ENCODE measurements at regions not wholly inside any gene's neighbourhood (a gene's known extent, or its start where the extent isn't known, plus 50 kb on each side); places are given as distances from the start of the nearest gene placed in this dataset.

- Mint-ChIP-seq H3K4me1 (ENCODE audit: low read depth) (no peaks in the 10 kb centered on the region), H3K27me3 (ENCODE audit: low read depth) (no peaks in the 10 kb centered on the region), H3K4me3 (no peak overlapping the region), H3K27ac (no peak overlapping the region), H3K36me3 (ENCODE audit: low read depth) (no peaks in the 10 kb centered on the region), H3K9me3 (ENCODE audit: insufficient read depth) (no peaks in the 10 kb centered on the region)
- no peak for DNase-seq
- ATAC-seq, result no peak
- ChIA-PET POLR2A (no interaction called here), CTCF (interaction anchor here (0.6 kb wide), 1 partner anchor 34 kb away, joined by 3 read pairs; no protein-coding TSS in a partner anchor)
Measured at GRCh38 chr17:6245301-6246177, 175.4 kb downstream of the WSCD1 start.

- H3K27me3 Mint-ChIP-seq (ENCODE audit: low read depth), result no peaks in the 10 kb centered on the region
- H3K9me3 Mint-ChIP-seq (ENCODE audit: insufficient read depth), result no peaks in the 10 kb centered on the region
- no peak overlapping the region for H3K4me3 Mint-ChIP-seq
- no peaks in the 10 kb centered on the region for H3K36me3 Mint-ChIP-seq (ENCODE audit: low read depth)
- DNase-seq (no peak), ATAC-seq (no peak)
- POLR2A ChIA-PET, result no interaction called here
- CTCF ChIA-PET, result no interaction called here
- H3K27ac Mint-ChIP-seq, result no peak overlapping the region
- H3K4me1 Mint-ChIP-seq (ENCODE audit: low read depth), result no peaks in the 10 kb centered on the region
Measured at GRCh38 chr17:6244796-6245195, 174.6 kb downstream of the WSCD1 start.

GRCh38 chr17:6244253-6244652 lies 174.1 kb downstream of the WSCD1 start:
- ChIA-PET CTCF (no interaction called here), POLR2A (no interaction called here)
- Mint-ChIP-seq H3K4me1 (ENCODE audit: low read depth) (no peaks in the 10 kb centered on the region), H3K4me3 (no peak overlapping the region), H3K9me3 (ENCODE audit: insufficient read depth) (no peaks in the 10 kb centered on the region), H3K36me3 (ENCODE audit: low read depth) (no peaks in the 10 kb centered on the region), H3K27ac (no peak overlapping the region), H3K27me3 (ENCODE audit: low read depth) (no peaks in the 10 kb centered on the region)
- no peak for ATAC-seq
- no peak for DNase-seq

DNA sequence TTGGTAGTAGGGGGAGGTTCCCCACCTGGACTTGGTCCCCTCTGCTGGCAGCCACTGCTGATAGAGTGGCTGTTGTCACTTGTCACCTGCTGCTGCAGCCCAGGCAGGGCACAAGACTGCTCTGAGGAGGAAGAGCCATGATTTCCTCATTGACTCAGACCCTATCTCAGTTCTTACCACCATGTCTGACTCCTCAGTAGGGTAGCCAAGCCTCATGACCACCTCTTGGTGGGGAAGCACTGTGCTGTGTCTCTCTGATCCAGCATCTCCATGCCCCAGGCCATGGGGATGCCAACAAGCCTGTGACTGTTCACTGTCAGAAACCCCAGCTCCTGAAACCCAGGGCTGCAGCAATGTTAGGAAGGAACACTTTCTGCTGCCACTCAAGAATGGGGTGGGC lies 173.0 kb downstream of the WSCD1 start:
- no peak for ATAC-seq
- no peak overlapping the region for H3K27ac Mint-ChIP-seq
- ChIA-PET POLR2A (no interaction called here), CTCF (no interaction called here)
- no peaks in the 10 kb centered on the region for H3K36me3 Mint-ChIP-seq (ENCODE audit: low read depth)
- no peak for DNase-seq
- H3K27me3 Mint-ChIP-seq (ENCODE audit: low read depth), result no peaks in the 10 kb centered on the region
- H3K4me3 Mint-ChIP-seq, result no peak overlapping the region
- no peaks in the 10 kb centered on the region for H3K4me1 Mint-ChIP-seq (ENCODE audit: low read depth)
- H3K9me3 Mint-ChIP-seq (ENCODE audit: insufficient read depth), result no peaks in the 10 kb centered on the region

DNA sequence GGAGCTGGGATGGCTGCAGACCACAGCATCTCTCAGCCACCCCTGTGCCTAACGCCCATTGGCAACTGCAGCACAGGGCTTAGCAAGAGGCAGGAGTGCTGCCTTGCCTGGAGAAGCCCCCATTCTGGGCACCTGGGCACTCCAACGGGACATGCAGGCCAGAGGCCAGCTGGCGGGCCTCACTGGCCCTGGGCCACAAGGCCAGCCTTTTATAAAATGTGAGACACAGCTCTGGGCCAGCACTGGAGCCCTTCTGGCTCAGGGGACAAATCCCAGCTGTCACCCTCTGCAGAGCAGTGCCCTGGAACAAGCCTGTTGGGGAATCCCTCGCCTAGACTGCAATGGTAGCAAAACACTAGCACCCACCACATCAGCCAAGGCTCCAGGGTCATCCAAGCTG lies 171.8 kb downstream of the WSCD1 start:
- no peaks in the 10 kb centered on the region for H3K9me3 Mint-ChIP-seq (ENCODE audit: insufficient read depth)
- H3K36me3 Mint-ChIP-seq (ENCODE audit: low read depth), result no peaks in the 10 kb centered on the region
- H3K27ac Mint-ChIP-seq, result no peak overlapping the region
- CTCF ChIA-PET, result no interaction called here
- POLR2A ChIA-PET, result no interaction called here
- H3K4me1 Mint-ChIP-seq (ENCODE audit: low read depth), result no peaks in the 10 kb centered on the region
- H3K27me3 Mint-ChIP-seq (ENCODE audit: low read depth), result no peaks in the 10 kb centered on the region
- DNase-seq, result no peak
- no peak for ATAC-seq
- H3K4me3 Mint-ChIP-seq, result no peak overlapping the region

DNA sequence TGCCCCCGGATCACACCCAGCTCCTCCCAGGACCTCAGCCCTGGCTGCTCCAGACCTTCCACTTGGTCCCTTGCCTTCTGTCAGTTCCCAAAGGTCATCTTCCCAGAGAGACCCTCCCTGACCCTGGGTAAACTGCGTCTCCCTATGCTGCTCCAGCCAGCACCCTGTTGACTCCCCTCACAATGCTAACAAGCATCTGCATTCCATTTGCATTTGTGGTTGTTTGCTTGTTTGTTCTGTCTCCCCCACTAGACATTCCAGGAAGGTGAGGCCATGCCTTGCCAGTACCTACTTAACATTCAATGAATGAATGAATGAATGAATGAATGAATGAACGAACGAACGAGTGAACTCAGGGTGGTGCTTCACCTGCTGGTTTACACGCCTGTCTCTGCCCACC lies 171.2 kb downstream of the WSCD1 start:
- H3K36me3 Mint-ChIP-seq (ENCODE audit: low read depth), result no peaks in the 10 kb centered on the region
- ChIA-PET CTCF (no interaction called here), POLR2A (interaction anchor here (1.4 kb wide), 1 partner anchor 8 kb away, joined by 3 read pairs; no protein-coding TSS in a partner anchor)
- DNase-seq (no peak), ATAC-seq (no peak)
- no peak overlapping the region for H3K4me3 Mint-ChIP-seq
- H3K4me1 Mint-ChIP-seq (ENCODE audit: low read depth), result no peaks in the 10 kb centered on the region
- H3K27ac Mint-ChIP-seq, result no peak overlapping the region
- H3K9me3 Mint-ChIP-seq (ENCODE audit: insufficient read depth), result no peaks in the 10 kb centered on the region
- no peaks in the 10 kb centered on the region for H3K27me3 Mint-ChIP-seq (ENCODE audit: low read depth)

DNA sequence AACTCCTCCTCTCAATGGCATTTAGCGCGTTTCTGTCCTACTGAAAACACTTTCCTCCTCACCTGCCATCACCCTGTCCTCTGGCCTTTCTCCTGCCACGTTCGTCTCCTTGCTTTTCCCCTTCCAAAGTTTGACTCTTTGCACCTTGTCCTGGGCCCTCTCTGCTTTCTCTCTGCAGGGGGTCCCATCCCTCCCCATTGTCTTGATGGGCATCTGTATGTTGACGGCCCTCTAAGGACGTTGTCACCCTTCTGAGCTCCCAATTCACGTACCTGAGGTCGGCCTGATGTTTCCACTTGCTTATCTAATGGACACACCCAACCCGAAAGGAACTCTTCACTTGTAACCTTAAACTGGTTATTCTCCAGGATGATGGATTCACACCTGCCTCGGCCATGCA lies 170.4 kb downstream of the WSCD1 start:
- Mint-ChIP-seq H3K27ac (no peak overlapping the region), H3K9me3 (ENCODE audit: insufficient read depth) (no peaks in the 10 kb centered on the region), H3K4me3 (no peak overlapping the region), H3K27me3 (ENCODE audit: low read depth) (no peaks in the 10 kb centered on the region), H3K4me1 (ENCODE audit: low read depth) (no peaks in the 10 kb centered on the region), H3K36me3 (ENCODE audit: low read depth) (no peaks in the 10 kb centered on the region)
- CTCF ChIA-PET, result no interaction called here
- POLR2A ChIA-PET, result interaction anchor here (1.4 kb wide), 1 partner anchor 9 kb away, joined by 3 read pairs; no protein-coding TSS in a partner anchor
- DNase-seq (no peak), ATAC-seq (no peak)

DNA sequence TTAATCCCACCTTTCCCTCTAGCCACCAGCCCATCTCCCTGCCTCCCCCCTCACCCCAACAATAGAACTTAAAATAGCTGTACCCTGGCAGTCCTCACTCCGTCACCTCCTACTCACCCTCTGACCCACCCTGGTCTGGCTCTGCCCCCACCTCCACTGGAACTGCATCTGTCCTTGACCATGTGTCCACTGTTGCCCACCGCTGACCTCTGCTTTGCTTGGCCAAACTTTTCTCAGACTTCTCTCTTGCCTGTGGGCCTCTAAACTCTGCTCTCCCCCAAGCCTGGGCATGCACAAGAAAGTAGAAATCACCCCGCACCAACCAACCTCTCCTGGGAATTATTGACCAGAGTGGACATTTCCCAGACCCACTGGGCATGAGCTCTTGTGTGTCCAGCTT lies 169.8 kb downstream of the WSCD1 start:
- no peaks in the 10 kb centered on the region for H3K27me3 Mint-ChIP-seq (ENCODE audit: low read depth)
- DNase-seq (no peak), ATAC-seq (no peak)
- H3K36me3 Mint-ChIP-seq (ENCODE audit: low read depth), result no peaks in the 10 kb centered on the region
- CTCF ChIA-PET, result no interaction called here
- no peaks in the 10 kb centered on the region for H3K4me1 Mint-ChIP-seq (ENCODE audit: low read depth)
- no peaks in the 10 kb centered on the region for H3K9me3 Mint-ChIP-seq (ENCODE audit: insufficient read depth)
- no peak overlapping the region for H3K4me3 Mint-ChIP-seq
- POLR2A ChIA-PET, result interaction anchor here (1.4 kb wide), 1 partner anchor 9 kb away, joined by 3 read pairs; no protein-coding TSS in a partner anchor
- H3K27ac Mint-ChIP-seq, result no peak overlapping the region

GRCh38 chr17:6239241-6239798 lies 169.1 kb downstream of the WSCD1 start:
- Mint-ChIP-seq H3K9me3 (ENCODE audit: insufficient read depth) (no peaks in the 10 kb centered on the region), H3K27ac (no peak overlapping the region), H3K4me1 (ENCODE audit: low read depth) (no peaks in the 10 kb centered on the region), H3K36me3 (ENCODE audit: low read depth) (no peaks in the 10 kb centered on the region), H3K27me3 (ENCODE audit: low read depth) (no peaks in the 10 kb centered on the region), H3K4me3 (no peak overlapping the region)
- CTCF ChIA-PET, result no interaction called here
- ATAC-seq (no peak), DNase-seq (no peak)
- POLR2A ChIA-PET, result no interaction called here

- CTCF ChIA-PET, result no interaction called here
- POLR2A ChIA-PET, result no interaction called here
- H3K27me3 Mint-ChIP-seq (ENCODE audit: low read depth), result no peaks in the 10 kb centered on the region
- H3K9me3 Mint-ChIP-seq (ENCODE audit: insufficient read depth), result no peaks in the 10 kb centered on the region
- H3K4me1 Mint-ChIP-seq (ENCODE audit: low read depth), result no peaks in the 10 kb centered on the region
- DNase-seq (no peak), ATAC-seq (no peak)
- no peak overlapping the region for H3K27ac Mint-ChIP-seq
- H3K4me3 Mint-ChIP-seq, result no peak overlapping the region
- no peaks in the 10 kb centered on the region for H3K36me3 Mint-ChIP-seq (ENCODE audit: low read depth)
Measured at GRCh38 chr17:6233856-6234255, 163.7 kb downstream of the WSCD1 start.

GRCh38 chr17:6233339-6233738 lies 163.2 kb downstream of the WSCD1 start:
- Mint-ChIP-seq H3K27ac (no peak overlapping the region), H3K4me1 (ENCODE audit: low read depth) (no peaks in the 10 kb centered on the region), H3K9me3 (ENCODE audit: insufficient read depth) (no peaks in the 10 kb centered on the region), H3K4me3 (no peak overlapping the region), H3K27me3 (ENCODE audit: low read depth) (no peaks in the 10 kb centered on the region), H3K36me3 (ENCODE audit: low read depth) (no peaks in the 10 kb centered on the region)
- CTCF ChIA-PET, result no interaction called here
- ATAC-seq, result no peak
- DNase-seq, result no peak
- POLR2A ChIA-PET, result no interaction called here

DNA sequence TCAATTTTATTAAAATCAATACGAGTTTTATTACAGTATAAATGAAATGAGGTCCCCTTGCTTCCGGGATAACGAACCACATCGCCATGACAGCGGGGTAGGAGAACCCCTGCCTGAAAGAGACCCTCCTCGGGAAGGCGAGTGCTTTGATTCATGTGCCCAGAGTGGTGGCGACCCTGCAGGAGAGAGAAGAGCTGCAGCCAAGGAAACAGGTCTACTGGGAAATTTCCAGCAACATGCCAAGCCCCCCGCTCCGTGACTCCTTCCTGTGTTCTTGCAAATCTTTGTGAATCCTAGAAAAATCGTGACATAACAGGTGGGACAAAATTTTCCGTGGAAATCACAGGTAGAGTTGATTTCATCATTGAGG lies 162.5 kb downstream of the WSCD1 start:
- DNase-seq (no peak), ATAC-seq (no peak)
- H3K36me3 Mint-ChIP-seq (ENCODE audit: low read depth), result no peaks in the 10 kb centered on the region
- H3K4me1 Mint-ChIP-seq (ENCODE audit: low read depth), result no peaks in the 10 kb centered on the region
- no peak overlapping the region for H3K27ac Mint-ChIP-seq
- POLR2A ChIA-PET, result no interaction called here
- no peaks in the 10 kb centered on the region for H3K9me3 Mint-ChIP-seq (ENCODE audit: insufficient read depth)
- H3K27me3 Mint-ChIP-seq (ENCODE audit: low read depth), result no peaks in the 10 kb centered on the region
- H3K4me3 Mint-ChIP-seq, result no peak overlapping the region
- CTCF ChIA-PET, result no interaction called here

All from activated CD8-positive, alpha-beta T cell treated with anti-CD3 and anti-CD28 coated beads, Interleukin-2, amount 10 ng/mL, durations not matched to agents 7 days and 5 days (primary cell).